GM12878 (cell line): ENCODE measurements at regions not wholly inside any gene's neighbourhood (a gene's known extent, or its start where the extent isn't known, plus 50 kb on each side); places are given as distances from the start of the nearest gene placed in this dataset.

Experiments used
- ATF7 ChIP-seq: fragments of 450-650 bp; IDR thresholded peaks from 2 replicates; pipeline ENCODE4 v1.6.1; 2016; ENCODE audit warnings: low read depth, mild to moderate bottlenecking
- CTCF ChIP-seq, 3 experiments: IDR thresholded peaks in 2 of 3; conservative IDR thresholded peaks in 1 of 3; 2 replicates each; pipeline ENCODE4 v1.5.1; 2011; ENCODE audit warnings: low read depth in 3 of 3, low read length in 3 of 3, mild to moderate bottlenecking in 3 of 3, control low read depth in 2 of 3, moderate library complexity in 2 of 3, inconsistent platforms in 1 of 3, mixed read lengths in 1 of 3; ENCODE audit not compliant: control insufficient read depth in 2 of 3, insufficient read depth in 1 of 3; ENCODE audit errors: extremely low read depth in 1 of 3
- EP300 ChIP-seq, 2 experiments: fragments of 150-350 bp in 1 of 2; IDR thresholded peaks; 2 replicates each; pipeline ENCODE4 v1.6.1; 2011 to 2012; ENCODE audit warnings: low read depth in 2 of 2, low read length in 2 of 2, borderline replicate concordance in 1 of 2, improper control_type of control experiment in 1 of 2, inconsistent platforms in 1 of 2; ENCODE audit not compliant: control insufficient read depth in 1 of 2
- ETV6 ChIP-seq, 2 experiments: fragments of 450-650 bp in 1 of 2; IDR thresholded peaks in 1 of 2; conservative IDR thresholded peaks in 1 of 2; 2 replicates each; pipeline ENCODE4 v1.6.1; 2014; ENCODE audit warnings: antibody characterized with exemption in 1 of 2, borderline replicate concordance in 1 of 2, low read depth in 1 of 2, mild to moderate bottlenecking in 1 of 2, moderate library complexity in 1 of 2
- FOXK2 ChIP-seq: fragments of 450-650 bp; IDR thresholded peaks from 2 replicates; pipeline ENCODE4 v1.6.1; 2017; ENCODE audit warnings: mild to moderate bottlenecking, moderate library complexity
- HDAC6 ChIP-seq: fragments of 200-600 bp; sonication (generic); IDR thresholded peaks from one replicate; pipeline ENCODE4 v1.8.0; 2017; ENCODE audit warnings: antibody characterized with exemption; ENCODE audit not compliant: unreplicated experiment
- MEF2B ChIP-seq: fragments of 450-650 bp; IDR thresholded peaks from 2 replicates; pipeline ENCODE4 v1.6.1; 2018; ENCODE audit warnings: mild to moderate bottlenecking, moderate library complexity; ENCODE audit not compliant: partially characterized antibody, poor library complexity, severe bottlenecking
- MTA3 ChIP-seq: IDR thresholded peaks from 2 replicates; pipeline ENCODE4 v1.6.1; 2012; ENCODE audit warnings: low read length, inconsistent platforms, borderline replicate concordance
- POLR2A ChIP-seq: IDR thresholded peaks from 2 replicates; pipeline ENCODE4 v1.6.1; 2011; ENCODE audit warnings: low read depth, mild to moderate bottlenecking, low read length
- SMAD1 ChIP-seq: fragments of 450-650 bp; IDR thresholded peaks from 2 replicates; pipeline ENCODE4 v1.6.1; 2018; ENCODE audit warnings: mild to moderate bottlenecking, low read depth; ENCODE audit not compliant: partially characterized antibody

- TF ChIP-seq SMAD1 (no peak), MEF2B (no peak), FOXK2 (no peak), CTCF (IDR thresholded peaks at IDR 0.05 in 2 of 3, conservative IDR thresholded peaks at IDR 0.05 in 1 of 3; ENCODE audit: control insufficient read depth in 2 of 3, extremely low read depth in 1 of 3, insufficient read depth in 1 of 3, low read depth in 3 of 3, low read length in 3 of 3) (no peak), ETV6 (conservative IDR thresholded peaks at IDR 0.05 in 1 of 2, IDR thresholded peaks at IDR 0.05 in 1 of 2; ENCODE audit: borderline replicate concordance in 1 of 2, low read depth in 1 of 2) (no peak), EP300 (IDR thresholded peaks at IDR 0.05; ENCODE audit: borderline replicate concordance in 1 of 2, control insufficient read depth in 1 of 2, low read depth in 2 of 2, low read length in 2 of 2) (no peak), HDAC6 (no peak), MTA3 (no peak), ATF7 (no peak), POLR2A (no peak)
Observed at GRCh38 chr11:100593291-100593690, 93.8 kb upstream of the ARHGAP42 start.
